ENCODE measurements at regions not wholly inside any gene's neighbourhood (a gene's known extent, or its start where the extent isn't known, plus 50 kb on each side); places are given as distances from the start of the nearest gene placed in this dataset.

DNA sequence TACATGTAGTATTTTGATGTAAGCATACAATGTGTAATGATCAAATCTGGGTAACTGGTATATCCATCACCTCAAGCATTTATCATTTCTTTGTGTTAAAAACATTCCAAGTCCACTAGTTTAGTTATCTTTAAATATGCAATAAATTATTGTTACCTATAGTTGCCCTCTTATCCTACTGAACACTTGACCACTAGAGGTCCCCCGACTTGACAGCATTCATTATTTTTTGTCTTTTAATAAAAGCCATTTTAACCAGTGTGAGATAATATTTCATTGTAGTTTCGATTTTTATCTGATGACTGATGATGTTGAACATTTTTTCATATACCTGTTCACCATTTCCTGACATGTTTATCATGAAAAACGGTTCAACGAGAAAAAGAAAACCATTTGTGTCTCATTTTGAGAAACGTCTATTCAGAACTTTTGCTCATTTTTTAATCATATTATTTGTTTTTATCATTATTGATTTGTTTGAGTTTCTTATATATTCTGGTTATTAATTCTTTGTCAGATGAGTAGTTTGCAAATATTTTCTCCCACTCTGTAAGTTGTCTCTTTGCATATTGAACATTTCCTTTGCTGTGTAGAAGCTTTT, 199.0 kb upstream of the CXXC4 start:
- TF ChIP-seq, protein P1, sequence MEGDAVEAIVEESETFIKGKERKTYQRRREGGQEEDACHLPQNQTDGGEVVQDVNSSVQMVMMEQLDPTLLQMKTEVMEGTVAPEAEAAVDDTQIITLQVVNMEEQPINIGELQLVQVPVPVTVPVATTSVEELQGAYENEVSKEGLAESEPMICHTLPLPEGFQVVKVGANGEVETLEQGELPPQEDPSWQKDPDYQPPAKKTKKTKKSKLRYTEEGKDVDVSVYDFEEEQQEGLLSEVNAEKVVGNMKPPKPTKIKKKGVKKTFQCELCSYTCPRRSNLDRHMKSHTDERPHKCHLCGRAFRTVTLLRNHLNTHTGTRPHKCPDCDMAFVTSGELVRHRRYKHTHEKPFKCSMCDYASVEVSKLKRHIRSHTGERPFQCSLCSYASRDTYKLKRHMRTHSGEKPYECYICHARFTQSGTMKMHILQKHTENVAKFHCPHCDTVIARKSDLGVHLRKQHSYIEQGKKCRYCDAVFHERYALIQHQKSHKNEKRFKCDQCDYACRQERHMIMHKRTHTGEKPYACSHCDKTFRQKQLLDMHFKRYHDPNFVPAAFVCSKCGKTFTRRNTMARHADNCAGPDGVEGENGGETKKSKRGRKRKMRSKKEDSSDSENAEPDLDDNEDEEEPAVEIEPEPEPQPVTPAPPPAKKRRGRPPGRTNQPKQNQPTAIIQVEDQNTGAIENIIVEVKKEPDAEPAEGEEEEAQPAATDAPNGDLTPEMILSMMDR (IDR thresholded peaks at IDR 0.05; ENCODE audit: low read length): peak; percentile 81
- TF ChIP-seq EZH2 (IDR thresholded peaks at IDR 0.05; ENCODE audit: borderline replicate concordance, low read length): no peak
